ENCODE measurements at regions not wholly inside any gene's neighbourhood (a gene's known extent, or its start where the extent isn't known, plus 50 kb on each side); places are given as distances from the start of the nearest gene placed in this dataset.

GRCh38 chr14:97796511-97796910 is 999.3 kb downstream of the VRK1 start:
- POLR2A ChIA-PET, result no interaction called here
- H3K4me3 ChIP-seq (ENCODE audit: low read depth, low read length), result no peak overlapping the region
- H3K27me3 ChIP-seq (ENCODE audit: control insufficient read depth, insufficient read depth, low read length), result no peaks in the 10 kb centered on the region
- CTCF ChIA-PET, result no interaction called here
- DNase-seq (ENCODE audit: low read depth, low spot score), result no peak
- peaks cover 42% of the 10 kb centered on the region for H3K9me3 ChIP-seq (ENCODE audit: control insufficient read depth, insufficient read depth, low read length)
- H3K27ac ChIP-seq (ENCODE audit: low read depth, low read length), result no peak overlapping the region
- no peak for TF ChIP-seq CTCF (IDR thresholded peaks at IDR 0.05; ENCODE audit: low read depth, low read length)

- Histone ChIP-seq H3K27ac (ENCODE audit: low read depth, low read length) (no peak overlapping the region), H3K4me3 (ENCODE audit: low read depth, low read length) (no peak overlapping the region), H3K27me3 (ENCODE audit: control insufficient read depth, insufficient read depth, low read length) (no peaks in the 10 kb centered on the region), H3K9me3 (ENCODE audit: control insufficient read depth, insufficient read depth, low read length) (peaks cover 48% of the 10 kb centered on the region)
- no peak for TF ChIP-seq CTCF (IDR thresholded peaks at IDR 0.05; ENCODE audit: low read depth, low read length)
- DNase-seq (ENCODE audit: low read depth, low spot score), result no peak
- ChIA-PET POLR2A (no interaction called here), CTCF (no interaction called here)
Observed at GRCh38 chr14:97798176-97798575, 1001.0 kb downstream of the VRK1 start.

- Histone ChIP-seq H3K4me3 (ENCODE audit: low read depth, low read length) (no peak overlapping the region), H3K9me3 (ENCODE audit: control insufficient read depth, insufficient read depth, low read length) (peaks cover 41% of the 10 kb centered on the region), H3K27me3 (ENCODE audit: control insufficient read depth, insufficient read depth, low read length) (no peaks in the 10 kb centered on the region), H3K27ac (ENCODE audit: low read depth, low read length) (no peak overlapping the region)
- TF ChIP-seq CTCF (IDR thresholded peaks at IDR 0.05; ENCODE audit: low read depth, low read length), result no peak
- CTCF ChIA-PET, result no interaction called here
- POLR2A ChIA-PET, result no interaction called here
- no peak for DNase-seq (ENCODE audit: low read depth, low spot score)
Observed at GRCh38 chr14:97802430-97803373, 1005.5 kb downstream of the VRK1 start.

GRCh38 chr14:97804056-97804455 is 1006.9 kb downstream of the VRK1 start:
- H3K27me3 ChIP-seq (ENCODE audit: control insufficient read depth, insufficient read depth, low read length), result no peaks in the 10 kb centered on the region

More at GRCh38 chr14:97804056-97804455, 1006.9 kb downstream of the VRK1 start:
- no peak for TF ChIP-seq CTCF (IDR thresholded peaks at IDR 0.05; ENCODE audit: low read depth, low read length)
- CTCF ChIA-PET, result no interaction called here
- Histone ChIP-seq H3K27ac (ENCODE audit: low read depth, low read length) (no peak overlapping the region), H3K4me3 (ENCODE audit: low read depth, low read length) (no peak overlapping the region), H3K9me3 (ENCODE audit: control insufficient read depth, insufficient read depth, low read length) (peaks cover 31% of the 10 kb centered on the region)
- POLR2A ChIA-PET, result no interaction called here
- no peak for DNase-seq (ENCODE audit: low read depth, low spot score)

Measured in AG04450 (cell line).